IPS-NIHi11 (cell line): ENCODE measurements at regions not wholly inside any gene's neighbourhood (a gene's known extent, or its start where the extent isn't known, plus 50 kb on each side); places are given as distances from the start of the nearest gene placed in this dataset.
A peak's percentile ranks its signal among the peaks of the same experiment; 100 is the strongest.

Experiments used
- DNase-seq: peaks from one replicate; pipeline ENCODE4 v3.0.0; 2012; ENCODE audit warnings: mixed read lengths, low spot score

DNA sequence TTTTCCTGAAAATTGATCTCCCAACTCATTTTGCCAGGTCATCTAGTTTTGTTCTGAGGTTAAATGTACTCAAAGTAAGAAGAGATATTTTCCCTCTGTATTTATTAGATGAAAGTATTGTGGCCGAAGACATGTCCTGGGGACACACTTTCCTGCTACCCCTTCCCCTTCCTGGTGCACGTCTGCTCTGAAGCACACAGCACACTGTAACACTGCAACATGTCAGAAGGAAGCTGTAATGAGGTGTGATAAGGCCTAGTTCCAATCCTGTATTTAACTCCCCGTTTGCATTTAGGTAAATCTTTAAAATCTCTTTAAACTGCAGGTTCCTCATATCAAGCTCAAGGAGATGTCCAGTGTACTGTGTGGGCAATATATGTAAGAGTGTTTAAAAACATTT lies 99.4 kb downstream of the HDGFL1 start:
- no peak for DNase-seq

DNA sequence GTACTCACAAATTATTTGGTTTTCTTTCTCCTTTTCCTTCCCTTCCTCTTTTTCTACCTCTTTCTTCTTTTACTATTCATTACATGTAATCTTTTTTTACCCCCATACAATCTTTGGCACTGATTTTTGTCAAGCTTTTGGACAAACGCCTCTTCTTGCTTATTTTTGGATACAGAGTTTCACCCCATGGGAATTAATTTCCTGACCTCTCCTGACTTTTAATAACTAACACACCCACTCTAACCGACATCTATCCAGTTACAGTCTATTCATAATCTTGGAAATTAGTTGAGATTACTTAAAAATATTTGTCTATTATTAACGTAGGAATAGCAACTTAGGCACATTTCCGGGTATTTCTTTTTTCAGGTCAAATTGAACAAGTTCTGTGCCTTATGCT lies 101.2 kb downstream of the HDGFL1 start:
- DNase-seq: no peak

DNA sequence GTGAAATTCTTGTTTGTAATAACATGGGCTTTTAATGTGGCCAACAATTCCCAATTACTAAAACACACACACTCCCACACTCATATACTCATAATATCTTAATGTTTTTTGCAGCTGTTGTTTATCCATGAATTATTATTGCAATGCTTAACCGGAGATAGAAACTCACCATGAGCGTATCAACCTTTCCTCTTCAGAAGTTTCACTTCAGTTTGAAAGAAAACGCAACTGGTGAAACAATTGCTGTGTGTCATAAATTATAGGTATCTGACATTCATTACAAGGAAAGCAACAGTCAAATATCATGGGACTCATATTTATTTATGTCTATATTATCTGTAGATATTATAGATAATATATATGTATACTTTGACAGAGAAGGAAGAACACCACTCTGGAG lies 104.1 kb downstream of the HDGFL1 start:
- no peak for DNase-seq

DNA sequence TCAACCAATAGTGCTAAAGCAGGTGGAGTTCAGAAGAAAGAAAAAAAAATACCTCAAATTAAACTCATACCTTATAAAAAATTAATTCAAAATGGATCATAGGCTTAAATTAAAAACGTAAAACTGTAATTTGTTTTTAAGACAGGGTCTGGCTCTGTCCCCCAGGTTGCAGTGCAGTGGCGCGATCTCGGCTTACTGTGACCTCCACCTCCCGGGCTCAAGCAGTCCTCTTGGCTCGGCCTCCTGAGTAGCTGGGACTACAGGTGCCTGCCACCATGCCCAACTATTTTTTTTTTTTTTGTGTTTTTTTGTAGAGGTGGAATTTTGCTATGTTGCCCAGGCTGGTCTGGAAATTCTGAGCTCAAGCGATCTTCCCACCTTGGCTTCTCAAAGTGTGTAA lies 111.6 kb downstream of the HDGFL1 start:
- no peak for DNase-seq

DNA sequence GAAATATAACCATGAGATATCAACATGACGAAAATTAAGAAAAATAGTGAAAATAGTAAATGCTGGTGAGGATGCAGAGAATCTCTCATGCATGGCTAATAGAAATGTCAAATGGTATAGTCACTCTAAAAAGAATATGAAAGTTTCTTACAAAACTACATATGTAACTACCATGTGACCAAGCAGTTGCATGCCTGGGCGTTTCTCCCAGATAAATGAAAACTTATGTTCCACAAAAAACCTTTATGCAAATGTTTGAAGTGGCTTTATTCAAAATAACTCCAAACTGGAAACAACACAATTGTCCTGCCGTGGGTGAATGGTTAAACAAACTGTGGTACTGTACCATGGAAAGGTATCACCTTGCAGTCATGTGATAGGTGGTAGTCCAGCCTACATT lies 112.4 kb downstream of the HDGFL1 start:
- no peak for DNase-seq

DNA sequence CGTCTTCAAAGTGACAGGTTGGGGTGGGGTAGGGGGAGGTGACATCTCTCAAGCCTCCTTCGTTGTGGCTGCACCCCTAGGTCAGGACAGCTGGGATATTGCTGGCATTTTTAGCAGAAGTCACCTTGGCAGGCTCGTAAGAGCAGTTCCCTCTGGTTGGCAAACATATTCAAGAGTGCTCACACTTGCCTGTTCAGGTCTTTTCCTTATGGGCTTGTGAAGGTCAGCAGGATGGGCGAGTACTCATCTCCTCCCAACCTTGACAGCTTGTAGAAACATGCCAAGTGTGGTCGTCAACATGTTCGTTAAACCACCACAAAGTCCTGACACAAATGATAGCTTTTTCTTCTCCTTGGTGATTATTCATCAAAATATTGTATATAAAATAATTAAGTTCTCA lies 113.6 kb downstream of the HDGFL1 start:
- no peak for DNase-seq

DNA sequence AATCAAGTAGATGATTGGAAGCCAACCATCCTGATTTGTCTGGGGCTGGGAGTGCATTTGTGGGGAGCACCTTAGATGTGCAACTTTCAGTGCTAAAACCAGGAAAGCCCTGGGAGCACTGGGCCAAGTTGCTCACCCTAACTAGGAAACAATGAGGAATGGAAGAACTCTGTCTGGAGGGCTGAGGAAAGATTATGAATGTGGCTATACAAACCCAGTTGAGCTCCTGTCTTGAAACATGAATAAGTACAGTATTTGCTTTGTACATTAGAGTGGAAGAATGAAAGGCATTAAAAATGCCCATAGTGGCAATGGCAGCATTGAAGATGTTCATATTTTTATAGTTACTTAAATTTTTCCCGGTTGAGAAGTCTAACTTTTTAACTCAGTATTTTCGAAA lies 121.1 kb downstream of the HDGFL1 start:
- DNase-seq: no peak

DNA sequence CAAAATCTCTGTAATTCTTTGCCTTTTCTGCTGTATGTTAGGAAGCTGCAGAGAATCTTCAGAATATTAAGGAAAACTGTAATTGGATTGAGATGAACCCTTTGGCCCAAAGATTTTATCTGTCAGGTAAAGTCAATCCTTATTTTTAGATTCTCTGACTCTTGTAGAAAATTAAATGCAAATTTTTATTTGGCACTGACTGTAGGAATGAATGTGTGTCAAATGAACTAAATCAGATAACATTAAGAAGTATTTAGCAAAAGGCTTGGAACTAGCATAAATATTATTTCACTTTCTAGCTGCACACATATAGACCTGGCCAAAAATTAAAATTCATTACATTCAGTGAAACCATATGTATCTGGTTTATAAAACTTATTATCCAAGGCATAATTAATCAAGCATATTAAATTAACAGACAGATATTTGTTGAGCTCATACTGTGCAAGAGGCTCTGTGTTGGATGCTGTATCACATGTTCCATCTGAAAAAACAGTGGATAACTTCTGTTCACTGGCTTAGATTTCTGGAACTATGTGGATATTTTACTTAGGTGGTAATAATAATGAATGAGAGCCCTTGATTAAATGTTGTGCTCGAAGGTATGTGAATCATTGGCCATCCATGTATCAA lies 124.8 kb downstream of the HDGFL1 start:
- no peak for DNase-seq

DNA sequence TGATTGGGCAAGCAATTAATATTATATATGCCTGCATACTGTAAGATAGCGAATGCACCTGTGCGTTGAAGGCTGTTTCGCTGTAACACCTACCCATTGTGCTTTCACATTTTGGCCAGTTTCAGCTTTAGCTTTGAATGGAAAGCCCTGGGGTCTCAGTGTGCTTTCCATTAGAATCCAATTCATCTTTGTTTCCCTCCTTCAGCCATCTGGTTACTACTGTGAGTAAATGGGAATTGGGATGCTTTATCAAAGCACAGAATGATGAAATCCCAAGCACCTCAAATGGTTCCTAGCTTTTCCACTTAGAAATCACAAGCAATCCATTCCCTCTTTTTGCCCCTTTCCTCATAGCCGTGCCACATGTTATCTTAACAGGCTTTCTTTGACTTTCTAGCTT lies 127.1 kb downstream of the HDGFL1 start:
- no peak for DNase-seq

DNA sequence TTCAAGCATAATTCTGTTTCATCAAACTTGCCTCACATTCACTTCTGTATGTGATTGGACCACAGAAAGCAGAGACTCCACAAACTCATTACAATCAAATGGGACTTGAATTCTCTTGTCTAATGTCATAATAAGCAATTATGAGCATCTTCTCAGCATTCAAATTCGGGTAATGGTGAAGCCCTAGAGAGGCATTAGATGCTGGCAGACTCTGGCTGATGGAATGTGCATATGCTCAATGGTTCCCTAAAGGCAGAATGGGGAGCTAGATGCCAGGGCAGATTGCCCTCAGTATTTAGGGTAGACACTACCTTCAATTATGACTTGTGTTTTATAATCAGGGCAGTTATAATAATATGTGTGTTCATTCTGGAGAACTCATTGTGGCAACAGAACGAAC lies 127.9 kb downstream of the HDGFL1 start:
- no peak for DNase-seq

DNA sequence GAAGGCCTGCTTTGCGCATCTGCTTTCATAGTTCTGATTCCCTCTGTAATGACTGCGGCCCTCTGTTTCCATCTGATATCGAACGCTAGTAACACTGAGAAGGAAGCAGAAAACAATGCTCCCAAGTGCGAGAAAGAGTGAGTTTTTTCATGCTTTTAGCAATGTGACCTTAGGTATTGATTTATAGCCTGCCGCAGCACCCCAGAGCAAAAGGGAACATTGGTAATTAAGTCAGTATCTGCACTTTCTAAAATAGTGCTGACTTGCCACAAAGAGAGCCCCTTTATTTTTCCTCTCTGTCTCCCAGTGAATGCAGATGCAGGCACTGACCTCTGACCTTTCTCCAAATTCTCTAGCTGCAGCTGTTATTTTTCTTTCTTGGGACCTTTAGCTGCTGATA lies 129.8 kb downstream of the HDGFL1 start:
- no peak for DNase-seq

DNA sequence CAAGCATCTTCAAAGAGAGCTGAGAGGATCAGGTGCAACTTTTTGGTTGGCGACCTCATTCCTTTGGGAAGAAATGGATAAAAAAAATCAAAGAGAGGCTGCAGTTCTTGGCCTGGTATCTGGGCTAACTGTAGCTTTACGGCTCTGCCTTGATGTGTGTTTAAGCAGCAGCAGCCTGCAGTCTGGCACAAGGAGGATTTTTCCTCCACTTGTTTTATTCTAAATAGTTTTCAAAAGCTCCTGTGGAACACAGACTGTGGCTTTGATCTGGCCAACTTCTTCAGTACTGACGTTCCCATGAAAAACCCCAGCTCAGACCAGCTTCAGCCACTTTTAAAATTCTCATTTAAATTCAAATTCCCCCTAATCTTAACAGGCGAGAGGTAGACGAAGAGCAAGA lies 137.3 kb downstream of the HDGFL1 start:
- DNase-seq: no peak

DNA sequence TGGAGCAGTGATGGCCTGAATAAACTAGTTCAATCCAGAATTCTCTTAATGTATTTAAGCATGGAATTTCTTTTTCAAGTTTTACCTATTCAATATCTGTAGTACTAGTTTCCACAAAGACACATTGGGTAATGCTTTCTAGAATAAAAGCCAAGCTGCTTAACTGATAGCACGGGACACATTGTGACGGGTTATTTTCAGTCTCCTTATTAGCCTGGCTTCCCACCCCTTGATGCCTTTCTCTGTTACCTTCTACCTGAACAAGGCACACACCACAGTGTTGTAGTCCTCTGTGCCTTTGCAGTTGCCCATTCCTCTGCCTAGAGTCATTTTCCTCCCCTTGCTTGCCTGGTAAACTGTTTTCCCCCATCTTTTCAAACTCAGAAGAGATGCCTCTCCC lies 139.1 kb downstream of the HDGFL1 start:
- DNase-seq: no peak

DNA sequence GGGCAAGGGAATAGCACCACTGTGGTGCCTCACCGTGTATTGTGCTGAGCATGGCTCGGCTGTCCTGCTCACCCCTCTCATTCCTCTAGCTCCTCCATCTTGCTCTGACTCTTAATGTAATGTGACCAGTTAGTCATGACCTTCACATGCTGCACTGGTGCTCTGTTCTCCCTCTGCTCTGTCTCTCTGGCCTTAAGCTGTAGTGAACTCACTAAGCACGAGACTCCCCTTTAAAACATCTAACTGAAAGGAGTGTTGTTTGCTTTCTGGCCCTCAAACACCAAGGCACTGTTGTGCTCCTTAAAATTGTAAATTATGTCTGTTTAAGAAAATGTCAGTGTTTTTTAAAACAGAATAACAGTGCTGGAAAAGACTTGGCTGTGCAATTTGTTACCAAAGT lies 140.4 kb downstream of the HDGFL1 start:
- DNase-seq: no peak

DNA sequence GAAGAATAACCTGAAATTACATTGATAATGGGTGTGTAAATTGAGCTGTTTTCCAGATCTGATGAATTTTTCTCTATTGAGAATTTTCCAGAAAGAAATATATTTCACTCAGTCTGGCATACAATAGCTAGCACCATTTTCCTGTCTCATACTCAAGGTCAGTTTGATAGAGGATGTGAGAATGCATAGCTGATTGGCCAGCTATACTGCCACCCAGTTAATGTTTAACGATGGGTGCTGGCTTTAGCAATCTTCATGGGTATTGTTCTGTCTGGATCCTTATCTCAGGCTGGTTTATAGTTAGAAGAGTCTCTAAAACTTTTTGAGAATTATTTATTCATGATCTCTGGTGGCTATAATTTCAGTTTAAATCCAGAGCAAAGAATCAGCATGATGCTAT lies 147.4 kb downstream of the HDGFL1 start:
- DNase-seq: no peak

DNA sequence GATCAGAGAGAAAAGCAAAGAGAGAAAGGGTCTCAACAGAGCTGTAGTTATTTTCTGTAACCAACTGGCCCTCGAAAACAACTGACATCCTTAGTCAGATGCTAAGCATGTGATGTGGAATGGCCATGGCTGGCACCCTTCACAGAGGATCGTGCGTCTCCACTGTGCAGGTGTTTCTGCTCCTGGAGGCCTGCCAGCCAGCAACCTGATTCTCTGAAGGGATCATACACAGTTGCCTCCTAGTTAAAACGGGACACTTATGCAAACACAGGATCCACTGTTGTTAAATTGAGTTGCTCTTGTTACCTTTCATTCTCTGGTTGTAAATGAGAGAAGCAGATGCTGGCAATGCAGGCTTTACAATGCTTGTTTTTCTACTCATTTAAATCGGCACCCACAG lies 148.5 kb downstream of the HDGFL1 start:
- DNase-seq: no peak

DNA sequence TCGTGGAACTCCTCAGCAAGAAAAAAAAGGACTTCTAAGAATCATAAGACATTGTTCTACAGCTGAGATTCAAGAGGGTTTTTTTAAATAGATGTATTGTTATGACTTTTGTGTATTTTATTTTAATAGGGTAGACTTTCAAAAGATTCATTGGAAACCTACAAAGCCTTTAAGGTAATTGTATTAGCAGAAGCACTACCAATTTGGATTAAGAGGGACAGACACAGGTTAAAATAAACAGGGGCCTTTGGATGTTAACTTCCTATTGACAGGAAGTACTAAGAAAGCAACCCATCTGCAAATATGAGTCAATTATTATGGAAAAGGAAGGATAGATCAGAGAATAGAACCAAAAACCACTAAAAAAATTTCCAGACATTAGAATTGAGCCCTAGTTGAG lies 153.5 kb downstream of the HDGFL1 start:
- DNase-seq: no peak

DNA sequence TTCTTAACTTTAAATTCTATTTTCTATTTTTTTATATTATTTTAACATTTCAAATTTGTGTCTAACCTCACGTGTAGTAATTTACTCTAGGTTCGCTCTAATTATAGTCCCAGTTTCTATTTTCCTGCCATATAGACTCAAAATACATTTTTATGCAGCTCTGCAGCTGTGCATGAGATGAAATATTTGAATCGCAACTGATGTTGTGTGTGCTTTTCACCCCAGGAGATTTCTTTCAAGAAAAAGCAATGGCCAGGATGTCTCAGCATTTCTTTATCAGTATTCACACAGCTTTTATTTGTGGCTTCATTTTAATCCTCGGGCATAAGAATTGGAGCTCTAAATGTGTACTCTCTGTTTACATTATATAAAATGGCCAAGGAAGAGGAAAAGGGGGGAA lies 157.6 kb downstream of the HDGFL1 start:
- no peak for DNase-seq

DNA sequence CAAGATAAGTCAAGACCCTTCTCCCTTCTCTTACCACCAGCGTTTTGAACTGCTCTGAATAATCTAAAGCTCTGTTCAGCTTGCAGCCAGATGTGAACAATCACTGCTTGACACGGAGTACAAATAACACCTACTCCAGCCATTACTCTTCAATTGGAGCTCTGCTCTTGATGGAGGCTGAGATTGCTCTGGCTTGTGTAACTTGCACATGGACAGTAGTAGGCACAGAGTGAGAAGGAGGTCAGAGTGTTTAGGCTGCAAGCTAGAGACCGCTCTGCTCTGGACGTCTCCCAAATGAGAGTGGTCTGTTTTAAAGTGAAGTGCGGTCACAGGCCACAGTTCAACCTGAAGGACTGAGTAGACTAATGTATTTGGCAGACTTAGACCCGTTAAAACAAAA lies 158.3 kb downstream of the HDGFL1 start:
- no peak for DNase-seq

DNA sequence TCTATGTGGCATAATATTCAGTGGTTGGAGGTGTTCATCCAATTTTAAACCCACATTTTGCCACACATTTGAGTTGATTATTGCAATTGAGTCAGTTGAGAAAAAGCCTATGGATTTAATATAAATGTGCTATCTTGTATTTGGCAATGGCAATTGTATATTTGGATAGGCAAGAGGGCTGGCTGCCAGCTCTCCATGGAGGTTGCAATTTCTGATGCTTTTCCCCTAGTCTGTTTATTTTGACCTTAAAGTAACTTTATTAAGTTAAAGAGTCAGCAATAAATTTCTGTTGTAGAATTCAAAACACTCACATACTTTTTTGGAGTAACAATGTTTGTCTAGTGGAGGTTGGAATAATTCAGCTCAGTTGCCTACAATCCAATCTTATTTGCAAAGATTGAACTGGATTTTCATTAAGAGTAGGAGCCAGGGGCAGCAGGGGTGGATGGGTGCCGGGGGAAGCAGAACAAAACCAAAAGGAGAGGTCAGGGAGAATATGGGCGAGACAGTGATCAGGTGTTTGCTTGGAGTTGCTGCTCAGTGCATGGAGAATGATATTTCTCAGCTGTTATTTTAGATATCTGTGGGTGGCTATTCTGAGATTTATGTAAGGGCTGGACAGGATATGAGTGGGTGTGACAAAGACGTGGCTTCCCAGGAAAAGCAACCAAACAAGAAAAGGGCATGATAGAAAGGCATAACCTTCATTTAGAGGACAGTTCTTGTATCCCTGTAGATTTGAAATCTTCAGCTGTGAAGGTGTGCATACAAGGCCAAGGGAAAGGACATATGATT lies 163.0 kb downstream of the HDGFL1 start:
- no peak for DNase-seq

DNA sequence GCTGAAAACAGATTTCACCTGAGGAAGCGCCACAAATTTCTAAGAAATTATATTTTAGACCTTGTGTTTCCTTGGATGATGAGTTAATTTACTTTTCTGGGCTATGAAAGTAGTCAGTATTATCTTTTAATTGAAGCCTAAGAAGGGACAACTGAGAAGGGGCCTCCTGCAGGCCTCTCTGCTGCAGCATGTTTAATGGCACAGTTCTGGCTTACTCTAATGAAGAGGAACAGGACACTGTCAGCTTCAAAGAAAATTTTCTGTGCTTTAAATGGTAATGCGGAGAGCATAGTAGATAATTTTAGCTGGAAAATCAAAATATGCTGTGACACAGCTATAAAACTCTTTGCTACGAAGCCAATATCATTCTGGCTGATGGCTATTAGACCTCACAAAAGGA lies 167.4 kb downstream of the HDGFL1 start:
- DNase-seq: no peak

DNA sequence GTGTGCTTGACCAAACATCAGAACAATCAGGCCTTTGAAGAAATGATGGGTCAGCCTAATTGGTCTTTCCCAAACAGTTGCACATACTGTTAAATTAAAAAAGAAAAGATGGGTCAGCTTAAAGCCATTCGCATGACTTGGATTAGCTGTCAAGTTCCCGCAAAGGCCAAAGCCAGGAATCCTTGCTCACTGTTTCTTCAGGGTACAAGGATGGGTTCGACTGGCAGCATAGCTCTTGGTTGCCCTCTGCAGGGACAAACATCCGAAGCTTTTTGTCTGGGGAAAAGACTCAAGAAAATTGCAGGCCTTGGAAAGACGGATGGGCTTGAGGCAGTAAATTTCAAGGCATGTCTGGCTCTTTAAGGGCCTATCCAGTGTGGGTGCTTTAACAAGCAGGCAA lies 168.0 kb downstream of the HDGFL1 start:
- peak; percentile 62 for DNase-seq

DNA sequence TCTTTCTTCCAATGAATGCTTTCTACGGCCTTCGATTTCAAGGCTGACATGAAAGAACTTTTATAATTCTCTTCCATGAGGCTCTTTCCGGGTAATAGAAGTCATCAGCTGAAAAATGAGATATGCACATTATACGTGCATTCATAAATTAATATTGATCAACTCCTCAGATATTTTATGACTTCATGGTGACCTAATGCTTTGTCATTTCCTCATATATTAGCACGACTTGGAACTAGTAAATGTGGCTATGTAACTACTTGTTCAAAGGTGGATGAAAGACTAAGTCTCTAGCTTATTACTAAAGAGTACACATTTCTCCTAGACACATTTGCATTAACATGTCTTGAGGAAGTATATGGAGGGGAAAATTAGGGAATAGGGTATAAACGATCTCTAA lies 168.8 kb downstream of the HDGFL1 start:
- no peak for DNase-seq

DNA sequence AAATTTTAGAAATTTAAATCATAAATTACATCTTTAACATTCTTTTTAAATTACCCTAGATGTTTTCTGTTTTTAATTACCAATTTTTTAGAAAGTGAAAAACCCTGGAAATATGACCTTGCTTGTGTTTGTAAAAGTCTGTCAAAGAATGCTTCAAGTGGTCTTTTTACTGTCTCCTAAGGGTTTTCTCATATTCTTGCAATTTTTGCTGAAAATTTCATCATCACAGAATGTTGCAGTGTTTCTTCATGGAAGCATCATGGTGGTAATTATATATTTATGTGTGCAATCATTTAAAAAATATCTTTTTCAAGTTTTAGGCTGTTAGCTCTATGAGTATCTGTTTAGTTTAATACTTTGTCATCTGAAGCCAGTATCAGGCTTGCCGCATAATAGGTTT lies 178.2 kb downstream of the HDGFL1 start:
- DNase-seq: no peak
